H9 (cell line): ENCODE measurements at regions not wholly inside any gene's neighbourhood (a gene's known extent, or its start where the extent isn't known, plus 50 kb on each side); places are given as distances from the start of the nearest gene placed in this dataset.

Experiments used
- DNase-seq: peaks from one replicate; pipeline ENCODE4 v3.0.0-alpha.2; 2017
- H2AFZ ChIP-seq: one replicate; pipeline ENCODE4 v1.6.1; 2013; ENCODE audit warnings: mild to moderate bottlenecking, low read length, control low read depth, moderate library complexity
- H2AK5ac ChIP-seq: 2 replicates; pipeline ENCODE4 v1.6.1; 2013; ENCODE audit warnings: low read length, control low read depth, mixed read lengths; ENCODE audit not compliant: insufficient read length
- H2BK120ac ChIP-seq: one replicate; pipeline ENCODE4 v1.6.1; 2013; ENCODE audit warnings: low read depth, mild to moderate bottlenecking, low read length, control low read depth, inconsistent platforms; ENCODE audit not compliant: poor library complexity, severe bottlenecking
- H2BK12ac ChIP-seq: 2 replicates; pipeline ENCODE4 v1.6.1; 2013; ENCODE audit warnings: low read length, control low read depth, mixed read lengths, low read depth; ENCODE audit not compliant: insufficient read length
- H2BK15ac ChIP-seq: 2 replicates; pipeline ENCODE4 v1.6.1; 2013; ENCODE audit warnings: low read depth, low read length, control low read depth
- H2BK20ac ChIP-seq: one replicate; pipeline ENCODE4 v1.6.1; 2013; ENCODE audit warnings: low read depth, mild to moderate bottlenecking, low read length, control low read depth, inconsistent platforms; ENCODE audit not compliant: poor library complexity, severe bottlenecking
- H2BK5ac ChIP-seq: 2 replicates; pipeline ENCODE4 v1.6.1; 2013; ENCODE audit warnings: low read length, control low read depth, mixed read lengths; ENCODE audit not compliant: insufficient read length
- H3K14ac ChIP-seq: 2 replicates; pipeline ENCODE4 v1.6.1; 2013; ENCODE audit warnings: low read length, control low read depth; ENCODE audit not compliant: insufficient read depth
- H3K18ac ChIP-seq: 2 replicates; pipeline ENCODE4 v1.6.1; 2013; ENCODE audit warnings: low read depth, mild to moderate bottlenecking, mixed read lengths, low read length, control low read depth; ENCODE audit not compliant: insufficient read length
- H3K23ac ChIP-seq: 2 replicates; pipeline ENCODE4 v1.6.1; 2013; ENCODE audit warnings: low read length, control low read depth, mixed read lengths, low read depth; ENCODE audit not compliant: insufficient read length
- H3K23me2 ChIP-seq: 2 replicates; pipeline ENCODE4 v1.6.1; 2013; ENCODE audit warnings: low read depth, mild to moderate bottlenecking, mixed read lengths, low read length, control low read depth; ENCODE audit not compliant: insufficient read length, poor library complexity, severe bottlenecking
- H3K27ac ChIP-seq: 2 replicates; pipeline ENCODE4 v1.5.1; 2013; ENCODE audit warnings: low read length, control low read depth, mixed read lengths, low read depth; ENCODE audit not compliant: insufficient read length
- H3K27me3 ChIP-seq: 2 replicates; pipeline ENCODE4 v1.6.1; 2013; ENCODE audit warnings: low read length, control low read depth, inconsistent platforms; ENCODE audit not compliant: insufficient read depth
- H3K4ac ChIP-seq: 2 replicates; pipeline ENCODE4 v1.6.1; 2013; ENCODE audit warnings: low read depth, mild to moderate bottlenecking, control low read depth, inconsistent platforms, low read length, moderate library complexity
- H3K4me1 ChIP-seq: 2 replicates; pipeline ENCODE4 v1.6.1; 2013; ENCODE audit warnings: low read length, control low read depth, inconsistent platforms; ENCODE audit not compliant: insufficient read depth
- H3K4me2 ChIP-seq: 2 replicates; pipeline ENCODE4 v1.6.1; 2013; ENCODE audit warnings: low read length, control low read depth, mixed read lengths; ENCODE audit not compliant: insufficient read length, insufficient read depth
- H3K56ac ChIP-seq: 2 replicates; pipeline ENCODE4 v1.6.1; 2013; ENCODE audit warnings: low read depth, mild to moderate bottlenecking, mixed read lengths, low read length, control low read depth; ENCODE audit not compliant: insufficient read length
- H3K79me1 ChIP-seq: 2 replicates; pipeline ENCODE4 v1.6.1; 2013; ENCODE audit warnings: low read depth, mild to moderate bottlenecking, moderate library complexity, low read length, control low read depth, inconsistent platforms; ENCODE audit not compliant: insufficient read depth, poor library complexity, severe bottlenecking
- H3K79me2 ChIP-seq: 2 replicates; pipeline ENCODE4 v1.6.1; 2013; ENCODE audit warnings: low read length, control low read depth, inconsistent platforms; ENCODE audit not compliant: insufficient read depth
- H3K9ac ChIP-seq: 2 replicates; pipeline ENCODE4 v1.6.1; 2013; ENCODE audit warnings: low read length, control low read depth, mixed read lengths; ENCODE audit not compliant: insufficient read length; ENCODE audit errors: extremely low read depth
- H3K9me3 ChIP-seq: one replicate; pipeline ENCODE4 v1.6.1; 2013; ENCODE audit warnings: low read depth, low read length, inconsistent platforms; ENCODE audit not compliant: control insufficient read depth
- H3T11ph ChIP-seq: one replicate; pipeline ENCODE4 v1.6.1; 2013; ENCODE audit warnings: mild to moderate bottlenecking, low read length, control low read depth, inconsistent platforms
- H4K20me1 ChIP-seq: one replicate; pipeline ENCODE4 v1.6.1; 2013; ENCODE audit not compliant: control insufficient read depth, insufficient read length, insufficient read depth
- H4K5ac ChIP-seq: 2 replicates; pipeline ENCODE4 v1.6.1; 2013; ENCODE audit warnings: low read depth, mild to moderate bottlenecking, mixed read lengths, low read length, control low read depth; ENCODE audit not compliant: insufficient read length
- H4K8ac ChIP-seq: replicated peaks from 2 replicates; pipeline ENCODE4 v1.6.1; 2013; ENCODE audit warnings: low read length, control low read depth, mixed read lengths, low read depth; ENCODE audit not compliant: insufficient read length
- H4K91ac ChIP-seq: 2 replicates; pipeline ENCODE4 v1.6.1; 2013; ENCODE audit warnings: low read depth, mild to moderate bottlenecking, moderate library complexity, mixed read lengths, low read length, control low read depth; ENCODE audit not compliant: insufficient read length
- H3K27ac Mint-ChIP-seq, 3 experiments: 2 replicates in 2 of 3; 3 replicates in 1 of 3; pipeline ENCODE4 v1.8.0; 2020 to 2021; ENCODE audit warnings: mixed read lengths in 3 of 3, mild to moderate bottlenecking in 1 of 3, moderate library complexity in 1 of 3
- H3K27me3 Mint-ChIP-seq: 2 replicates; pipeline ENCODE4 v1.8.0; 2021; ENCODE audit warnings: low read depth, mild to moderate bottlenecking, moderate library complexity, mixed read lengths
- H3K36me3 Mint-ChIP-seq, 3 experiments: 2 replicates in 2 of 3; 3 replicates in 1 of 3; pipeline ENCODE4 v1.8.0; 2020 to 2021; ENCODE audit warnings: low read depth in 3 of 3, mixed read lengths in 3 of 3; ENCODE audit not compliant: insufficient read depth in 1 of 3
- H3K4me1 Mint-ChIP-seq, 2 experiments: 2 replicates each; pipeline ENCODE4 v1.8.0; 2020; ENCODE audit warnings: mixed read lengths in 2 of 2
- H3K4me3 Mint-ChIP-seq, 2 experiments: 2 replicates in 1 of 2; 3 replicates in 1 of 2; pipeline ENCODE4 v1.8.0; 2020 to 2021; ENCODE audit warnings: mild to moderate bottlenecking in 2 of 2, mixed read lengths in 2 of 2, moderate library complexity in 1 of 2
- H3K9me3 Mint-ChIP-seq, 2 experiments: 2 replicates in 1 of 2; 3 replicates in 1 of 2; pipeline ENCODE4 v1.8.0; 2020; ENCODE audit warnings: mild to moderate bottlenecking in 2 of 2, mixed read lengths in 2 of 2, moderate library complexity in 1 of 2
- WGBS: extraction: QIAGEN DNeasy Blood & Tissue Kit; methylation state at CpG from one replicate; pipeline ENCODE4 v1.1.7; 2013; ENCODE audit warnings: missing lambda C conversion rate, low lambda C conversion rate, mixed read lengths; ENCODE audit not compliant: insufficient read length; ENCODE audit errors: extremely low coverage; 5-methylcytosine and 5-hydroxymethylcytosine counted together
- TF ChIP-seq, protein P1 (sequence below): fragments of 200-600 bp; sonication (generic); conservative IDR thresholded peaks from 3 replicates; pipeline ENCODE4 v1.8.0; 2021; ENCODE audit warnings: antibody characterized with exemption, mild to moderate bottlenecking

DNA sequence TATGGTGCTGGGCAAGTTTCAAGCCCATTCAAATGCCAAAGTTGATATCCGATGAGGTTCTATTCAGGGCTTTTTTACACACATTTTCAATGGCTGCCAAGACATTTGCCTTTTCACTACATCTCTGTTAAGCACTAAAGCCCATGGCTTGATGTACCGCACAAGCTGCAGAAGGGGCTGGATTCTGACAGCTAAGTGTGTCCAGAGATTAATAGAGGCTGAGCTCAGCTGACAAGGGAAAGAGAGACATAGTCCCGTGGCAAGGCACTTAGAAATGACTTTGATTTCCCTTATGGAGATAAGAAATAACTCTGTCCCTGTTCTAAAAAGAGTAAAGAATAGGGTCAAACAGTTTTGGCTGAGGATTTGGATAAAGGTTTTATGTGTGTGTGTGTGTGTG is 198.6 kb downstream of the DMRT2 start:
- no peak overlapping the region for H3K18ac ChIP-seq
- no peak overlapping the region for H2BK120ac ChIP-seq
- H3K4me1 ChIP-seq, result no peaks in the 10 kb centered on the region
- Mint-ChIP-seq H3K36me3 (no peaks in the 10 kb centered on the region), H3K4me1 (no peaks in the 10 kb centered on the region), H3K4me3 (no peak overlapping the region), H3K27ac (no peak overlapping the region), H3K9me3 (peaks cover 0 to 8% of the 10 kb centered on the region in 2 experiments; a peak in 2 of 5 replicates), H3K27me3 (peaks cover 1% of the 10 kb centered on the region; the same call in 1 of the 2 replicates)
- no peak overlapping the region for H3K4me2 ChIP-seq
- H2AFZ ChIP-seq, result no peak overlapping the region
- H2AK5ac ChIP-seq, result no peak overlapping the region
- no peaks in the 10 kb centered on the region for H3K9me3 ChIP-seq
- H4K20me1 ChIP-seq, result no peaks in the 10 kb centered on the region
- H3K79me1 ChIP-seq, result no peaks in the 10 kb centered on the region
- H3K27ac ChIP-seq, result no peak overlapping the region
- WGBS, result no CpG with 5 or more reads among the region's 3 CpGs
- H2BK12ac ChIP-seq, result no peak overlapping the region
- TF ChIP-seq, protein P1, sequence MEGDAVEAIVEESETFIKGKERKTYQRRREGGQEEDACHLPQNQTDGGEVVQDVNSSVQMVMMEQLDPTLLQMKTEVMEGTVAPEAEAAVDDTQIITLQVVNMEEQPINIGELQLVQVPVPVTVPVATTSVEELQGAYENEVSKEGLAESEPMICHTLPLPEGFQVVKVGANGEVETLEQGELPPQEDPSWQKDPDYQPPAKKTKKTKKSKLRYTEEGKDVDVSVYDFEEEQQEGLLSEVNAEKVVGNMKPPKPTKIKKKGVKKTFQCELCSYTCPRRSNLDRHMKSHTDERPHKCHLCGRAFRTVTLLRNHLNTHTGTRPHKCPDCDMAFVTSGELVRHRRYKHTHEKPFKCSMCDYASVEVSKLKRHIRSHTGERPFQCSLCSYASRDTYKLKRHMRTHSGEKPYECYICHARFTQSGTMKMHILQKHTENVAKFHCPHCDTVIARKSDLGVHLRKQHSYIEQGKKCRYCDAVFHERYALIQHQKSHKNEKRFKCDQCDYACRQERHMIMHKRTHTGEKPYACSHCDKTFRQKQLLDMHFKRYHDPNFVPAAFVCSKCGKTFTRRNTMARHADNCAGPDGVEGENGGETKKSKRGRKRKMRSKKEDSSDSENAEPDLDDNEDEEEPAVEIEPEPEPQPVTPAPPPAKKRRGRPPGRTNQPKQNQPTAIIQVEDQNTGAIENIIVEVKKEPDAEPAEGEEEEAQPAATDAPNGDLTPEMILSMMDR, result no peak
- H3K4ac ChIP-seq, result no peak overlapping the region
- H3K27me3 ChIP-seq, result no peaks in the 10 kb centered on the region
- no peak overlapping the region for H2BK15ac ChIP-seq
- H4K91ac ChIP-seq, result no peak overlapping the region
- no peak overlapping the region for H4K8ac ChIP-seq
- no peak overlapping the region for H4K5ac ChIP-seq
- H3K23ac ChIP-seq, result no peak overlapping the region
- H3K14ac ChIP-seq, result no peak overlapping the region
- no peaks in the 10 kb centered on the region for H3K79me2 ChIP-seq
- no peaks in the 10 kb centered on the region for H3K23me2 ChIP-seq
- H3T11ph ChIP-seq, result no peak overlapping the region
- no peak overlapping the region for H3K9ac ChIP-seq
- no peak for DNase-seq
- H2BK20ac ChIP-seq, result no peak overlapping the region
- H2BK5ac ChIP-seq, result no peak overlapping the region
- no peak overlapping the region for H3K56ac ChIP-seq
